GM12891 (cell line): ENCODE measurements at regions not wholly inside any gene's neighbourhood (a gene's known extent, or its start where the extent isn't known, plus 50 kb on each side); places are given as distances from the start of the nearest gene placed in this dataset.

ENCODE experiments used
- PAX5 ChIP-seq: IDR thresholded peaks from 2 replicates; pipeline ENCODE4 v1.6.1; 2011; ENCODE audit warnings: low read length, moderate library complexity, mild to moderate bottlenecking; ENCODE audit not compliant: insufficient read depth, severe bottlenecking
- POLR2A ChIP-seq: IDR thresholded peaks from 2 replicates; pipeline ENCODE4 v1.6.1; 2011; ENCODE audit warnings: low read depth, low read length, control low read depth
- POLR2AphosphoS5 ChIP-seq: IDR thresholded peaks from 2 replicates; pipeline ENCODE4 v1.6.1; 2011; ENCODE audit warnings: low read depth, low read length, control low read depth
- POU2F2 ChIP-seq: IDR thresholded peaks from 2 replicates; pipeline ENCODE4 v1.6.1; 2011; ENCODE audit warnings: low read depth, mild to moderate bottlenecking, control low read depth, low read length, moderate library complexity
- SPI1 ChIP-seq: IDR thresholded peaks from 2 replicates; pipeline ENCODE4 v1.6.1; 2011; ENCODE audit warnings: low read depth, low read length, control low read depth
- TAF1 ChIP-seq: IDR thresholded peaks from 2 replicates; pipeline ENCODE4 v1.6.1; 2011; ENCODE audit warnings: low read depth, low read length, control low read depth

GRCh38 chr9:30591461-30591860 is 1793.0 kb upstream of the ACO1 start:
- TF ChIP-seq POLR2AphosphoS5: no peak
- no peak for TF ChIP-seq POLR2A
- no peak for TF ChIP-seq SPI1
- TF ChIP-seq TAF1: no peak
- TF ChIP-seq POU2F2: no peak
- TF ChIP-seq PAX5: no peak
